ENCODE measurements at regions not wholly inside any gene's neighbourhood (a gene's known extent, or its start where the extent isn't known, plus 50 kb on each side); places are given as distances from the start of the nearest gene placed in this dataset.

DNA sequence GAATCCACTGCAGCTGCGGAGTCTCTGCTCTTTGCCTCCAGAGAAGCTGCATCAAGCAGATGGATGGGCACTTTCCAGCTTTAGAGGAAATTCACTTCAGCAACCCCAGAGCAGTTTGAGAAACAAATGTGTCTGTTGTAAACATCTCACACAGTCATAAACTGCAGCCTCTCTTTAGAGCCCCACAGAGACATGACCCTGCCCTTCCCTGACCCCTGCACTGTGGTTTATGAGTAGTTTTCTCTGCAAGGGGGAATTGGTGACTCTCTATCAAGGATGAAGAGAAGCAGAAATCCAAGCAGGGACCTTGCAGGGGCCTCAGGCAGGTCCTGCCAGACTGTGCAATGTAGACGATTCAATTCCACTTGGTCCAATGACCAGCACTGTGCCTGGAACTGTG lies 160.2 kb downstream of the SH2D4B start:
- H3K9me3 ChIP-seq (ENCODE audit: control insufficient read depth in 5 of 5, low read length in 5 of 5): no peaks in the 10 kb centered on the region
- no peak overlapping the region for H3K9ac ChIP-seq (ENCODE audit: low read length in 5 of 5)
- no peak overlapping the region for H3K27ac ChIP-seq (ENCODE audit: low read depth, low read length)
- H3K4me1 ChIP-seq (ENCODE audit: control insufficient read depth in 5 of 5, insufficient read depth in 5 of 5, low read length in 5 of 5): peaks cover 0 to 5% (median 2%) of the 10 kb centered on the region in 5 donors
- no peak overlapping the region for H3K4me3 ChIP-seq (ENCODE audit: low read depth in 1 of 5, low read length in 5 of 5)
- H3K36me3 ChIP-seq (ENCODE audit: control insufficient read depth in 5 of 5, insufficient read depth in 5 of 5, low read length in 5 of 5): no peaks in the 10 kb centered on the region
- no peaks in the 10 kb centered on the region for H3K27me3 ChIP-seq (ENCODE audit: control insufficient read depth in 5 of 5, insufficient read depth in 4 of 5, low read length in 5 of 5)

DNA sequence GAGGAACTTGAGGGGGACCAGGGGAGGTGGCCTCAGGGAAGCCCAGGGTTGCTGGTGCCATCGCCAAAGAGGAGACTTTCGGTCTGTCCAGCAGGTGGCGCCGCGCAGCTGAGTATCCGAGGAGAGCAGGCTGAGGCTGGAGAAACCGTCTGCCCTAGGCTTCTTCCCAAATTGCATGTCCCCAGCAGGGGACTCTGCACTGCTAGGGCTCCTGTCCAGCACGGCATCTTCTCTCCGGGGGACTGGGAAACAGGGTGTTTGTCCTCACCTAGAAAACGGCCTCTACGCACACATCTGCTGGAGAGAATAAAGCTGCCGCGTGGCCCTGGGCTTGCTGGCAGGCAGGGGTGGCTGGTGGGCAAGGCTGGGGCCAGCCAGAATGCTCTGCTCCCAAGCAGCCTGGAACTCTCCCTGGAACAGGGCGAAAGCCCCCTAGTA lies 161.9 kb downstream of the SH2D4B start:
- Histone ChIP-seq H3K4me3 (ENCODE audit: low read depth in 1 of 5, low read length in 5 of 5) (no peak overlapping the region), H3K9ac (ENCODE audit: low read length in 5 of 5) (no peak overlapping the region), H3K36me3 (ENCODE audit: control insufficient read depth in 5 of 5, insufficient read depth in 5 of 5, low read length in 5 of 5) (no peaks in the 10 kb centered on the region), H3K27me3 (ENCODE audit: control insufficient read depth in 5 of 5, insufficient read depth in 4 of 5, low read length in 5 of 5) (no peaks in the 10 kb centered on the region), H3K4me1 (ENCODE audit: control insufficient read depth in 5 of 5, insufficient read depth in 5 of 5, low read length in 5 of 5) (peaks cover 0 to 5% (median 2%) of the 10 kb centered on the region in 5 donors), H3K9me3 (ENCODE audit: control insufficient read depth in 5 of 5, low read length in 5 of 5) (no peaks in the 10 kb centered on the region), H3K27ac (ENCODE audit: low read depth, low read length) (no peak overlapping the region)

DNA sequence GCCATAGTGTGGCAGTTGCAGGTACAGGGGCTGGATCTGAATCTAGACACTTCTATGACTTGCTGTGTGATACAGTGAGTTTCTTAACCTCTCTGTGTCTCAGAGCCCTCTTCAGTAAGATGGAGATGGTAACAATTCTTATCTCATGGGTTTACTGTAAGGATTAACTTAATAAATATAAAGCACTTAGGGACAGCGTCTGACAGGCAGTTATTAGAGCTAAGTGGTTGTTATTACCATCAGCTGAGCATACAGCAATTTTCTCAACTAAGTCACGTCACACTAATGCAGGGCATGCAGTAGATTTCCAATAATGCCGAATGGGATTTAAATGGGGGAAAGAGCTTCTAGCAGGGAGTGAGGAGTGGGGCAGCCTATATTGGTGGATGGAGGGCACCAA lies 162.6 kb downstream of the SH2D4B start:
- H3K4me1 ChIP-seq (ENCODE audit: control insufficient read depth in 5 of 5, insufficient read depth in 5 of 5, low read length in 5 of 5): peaks cover 0 to 5% (median 2%) of the 10 kb centered on the region in 5 donors
- H3K9me3 ChIP-seq (ENCODE audit: control insufficient read depth in 5 of 5, low read length in 5 of 5): no peaks in the 10 kb centered on the region
- H3K27ac ChIP-seq (ENCODE audit: low read depth, low read length): no peak overlapping the region
- H3K27me3 ChIP-seq (ENCODE audit: control insufficient read depth in 5 of 5, insufficient read depth in 4 of 5, low read length in 5 of 5): no peaks in the 10 kb centered on the region
- H3K9ac ChIP-seq (ENCODE audit: low read length in 5 of 5): no peak overlapping the region
- H3K36me3 ChIP-seq (ENCODE audit: control insufficient read depth in 5 of 5, insufficient read depth in 5 of 5, low read length in 5 of 5): no peaks in the 10 kb centered on the region
- no peak overlapping the region for H3K4me3 ChIP-seq (ENCODE audit: low read depth in 1 of 5, low read length in 5 of 5)

DNA sequence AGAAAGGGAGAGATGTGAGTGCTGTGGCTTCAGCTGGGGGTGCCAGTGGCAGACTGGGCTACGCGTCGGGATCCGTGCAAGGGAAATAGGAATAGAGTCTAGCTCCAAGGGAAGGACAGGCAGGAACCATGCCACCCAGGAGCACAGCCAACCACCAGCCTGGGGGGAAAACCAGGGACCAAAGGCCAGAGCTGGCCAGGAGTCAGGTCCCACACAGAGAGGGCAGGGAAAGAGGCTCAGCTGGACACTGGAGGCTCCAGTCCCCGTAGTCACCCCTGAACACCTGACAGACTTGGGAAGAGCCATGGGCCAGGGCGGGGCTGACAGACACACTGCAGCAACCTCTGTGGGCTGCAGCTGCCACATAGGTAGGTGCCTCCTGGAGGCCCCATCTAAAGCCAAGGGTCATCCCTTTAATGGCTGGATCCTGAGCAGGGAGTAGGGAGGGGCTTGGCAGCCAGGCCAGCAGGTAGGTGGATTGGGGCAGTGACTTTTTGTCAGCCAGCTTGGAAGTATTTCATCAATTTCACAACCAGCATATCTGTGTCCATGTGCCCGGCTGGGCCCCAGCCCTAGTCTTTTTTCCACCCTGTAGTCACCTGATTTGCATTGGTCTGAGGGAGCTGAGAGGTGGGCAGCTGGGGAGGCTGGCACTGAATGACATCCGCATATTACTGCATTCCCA lies 163.2 kb downstream of the SH2D4B start:
- Histone ChIP-seq H3K27me3 (ENCODE audit: control insufficient read depth in 5 of 5, insufficient read depth in 4 of 5, low read length in 5 of 5) (no peaks in the 10 kb centered on the region), H3K4me1 (ENCODE audit: control insufficient read depth in 5 of 5, insufficient read depth in 5 of 5, low read length in 5 of 5) (peaks cover 0 to 5% (median 2%) of the 10 kb centered on the region in 5 donors), H3K27ac (ENCODE audit: low read depth, low read length) (no peak overlapping the region), H3K36me3 (ENCODE audit: control insufficient read depth in 5 of 5, insufficient read depth in 5 of 5, low read length in 5 of 5) (no peaks in the 10 kb centered on the region), H3K9me3 (ENCODE audit: control insufficient read depth in 5 of 5, low read length in 5 of 5) (peaks cover 0 to under 1% (median 0%) of the 10 kb centered on the region in 5 donors), H3K9ac (ENCODE audit: low read length in 5 of 5) (no peak overlapping the region), H3K4me3 (ENCODE audit: low read depth in 1 of 5, low read length in 5 of 5) (no peak overlapping the region)

DNA sequence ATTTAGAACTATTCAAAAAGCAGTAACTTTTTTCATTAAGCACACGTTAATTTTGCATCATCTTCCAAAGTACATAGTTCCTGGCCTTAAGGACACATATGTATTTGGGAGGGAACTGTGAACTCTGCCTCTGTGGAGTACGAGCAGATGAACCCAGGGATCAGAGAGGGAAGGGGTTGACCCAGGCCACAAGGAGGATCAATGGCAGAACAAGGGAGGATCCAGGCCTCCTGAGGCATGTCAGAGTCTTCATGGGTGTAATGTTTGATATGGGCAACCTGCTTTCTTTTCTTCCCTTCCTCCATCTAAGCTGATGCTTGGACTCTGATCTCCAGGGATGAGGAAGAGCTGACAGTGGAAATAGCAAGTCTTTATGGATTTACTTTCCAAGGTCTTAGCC lies 164.0 kb downstream of the SH2D4B start:
- peaks cover 0 to 3% (median 0%) of the 10 kb centered on the region in 5 donors for H3K9me3 ChIP-seq (ENCODE audit: control insufficient read depth in 5 of 5, low read length in 5 of 5)
- no peaks in the 10 kb centered on the region for H3K27me3 ChIP-seq (ENCODE audit: control insufficient read depth in 5 of 5, insufficient read depth in 4 of 5, low read length in 5 of 5)
- H3K4me1 ChIP-seq (ENCODE audit: control insufficient read depth in 5 of 5, insufficient read depth in 5 of 5, low read length in 5 of 5): peaks cover 0 to 5% (median 2%) of the 10 kb centered on the region in 5 donors
- no peak overlapping the region for H3K9ac ChIP-seq (ENCODE audit: low read length in 5 of 5)
- no peak overlapping the region for H3K27ac ChIP-seq (ENCODE audit: low read depth, low read length)
- no peak overlapping the region for H3K4me3 ChIP-seq (ENCODE audit: low read depth in 1 of 5, low read length in 5 of 5)
- H3K36me3 ChIP-seq (ENCODE audit: control insufficient read depth in 5 of 5, insufficient read depth in 5 of 5, low read length in 5 of 5): no peaks in the 10 kb centered on the region

DNA sequence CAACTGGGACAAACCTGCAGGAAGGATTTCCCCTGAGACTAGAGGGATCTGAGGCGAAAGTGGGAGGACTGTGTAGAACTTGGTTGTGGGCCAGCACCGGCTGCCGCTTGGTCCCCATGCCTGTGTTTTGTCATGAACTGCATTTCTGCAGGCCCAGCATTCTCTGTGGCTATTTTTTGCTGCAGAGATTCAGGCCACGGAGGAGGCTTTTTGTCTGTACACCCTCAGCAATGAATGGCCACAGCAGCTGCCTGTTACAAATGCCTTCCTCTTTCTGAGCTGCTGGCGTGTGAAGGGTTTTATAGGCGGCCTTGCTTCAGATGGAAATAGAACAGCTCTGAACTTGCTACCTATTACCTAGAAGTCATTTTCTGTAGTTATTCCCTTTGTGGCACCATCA lies 164.4 kb downstream of the SH2D4B start:
- no peak overlapping the region for H3K4me3 ChIP-seq (ENCODE audit: low read depth in 1 of 5, low read length in 5 of 5)
- peaks cover 0 to 5% (median 2%) of the 10 kb centered on the region in 5 donors for H3K4me1 ChIP-seq (ENCODE audit: control insufficient read depth in 5 of 5, insufficient read depth in 5 of 5, low read length in 5 of 5)
- no peaks in the 10 kb centered on the region for H3K27me3 ChIP-seq (ENCODE audit: control insufficient read depth in 5 of 5, insufficient read depth in 4 of 5, low read length in 5 of 5)
- H3K9me3 ChIP-seq (ENCODE audit: control insufficient read depth in 5 of 5, low read length in 5 of 5): peaks cover 0 to 3% (median 0%) of the 10 kb centered on the region in 5 donors
- no peak overlapping the region for H3K9ac ChIP-seq (ENCODE audit: low read length in 5 of 5)
- H3K27ac ChIP-seq (ENCODE audit: low read depth, low read length): no peak overlapping the region
- no peaks in the 10 kb centered on the region for H3K36me3 ChIP-seq (ENCODE audit: control insufficient read depth in 5 of 5, insufficient read depth in 5 of 5, low read length in 5 of 5)

DNA sequence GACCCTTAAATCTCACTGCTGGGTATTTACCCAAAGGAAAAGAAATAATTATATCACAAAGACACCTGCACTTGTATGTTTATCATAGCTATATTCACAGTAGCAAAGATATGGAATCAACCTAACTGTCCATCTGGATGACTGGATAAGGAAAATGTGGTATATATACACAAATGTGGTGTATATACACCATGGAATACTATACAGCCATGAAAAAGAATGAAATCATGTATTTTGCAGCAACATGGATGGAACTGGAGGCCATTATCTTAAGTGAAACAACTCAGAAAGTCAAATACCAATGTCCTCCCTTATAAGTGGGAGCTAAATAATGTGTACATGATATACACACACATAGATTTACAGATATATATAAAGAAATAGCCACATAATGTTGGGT lies 168.2 kb downstream of the SH2D4B start:
- Histone ChIP-seq H3K27ac (ENCODE audit: low read depth, low read length) (no peak overlapping the region), H3K4me1 (ENCODE audit: control insufficient read depth in 5 of 5, insufficient read depth in 5 of 5, low read length in 5 of 5) (peaks cover 0 to 2% (median 0%) of the 10 kb centered on the region in 5 donors), H3K27me3 (ENCODE audit: control insufficient read depth in 5 of 5, insufficient read depth in 4 of 5, low read length in 5 of 5) (no peaks in the 10 kb centered on the region), H3K4me3 (ENCODE audit: low read depth in 1 of 5, low read length in 5 of 5) (no peak overlapping the region), H3K36me3 (ENCODE audit: control insufficient read depth in 5 of 5, insufficient read depth in 5 of 5, low read length in 5 of 5) (no peaks in the 10 kb centered on the region), H3K9me3 (ENCODE audit: control insufficient read depth in 5 of 5, low read length in 5 of 5) (peaks cover 0 to 3% (median 0%) of the 10 kb centered on the region in 5 donors), H3K9ac (ENCODE audit: low read length in 5 of 5) (no peak overlapping the region)

DNA sequence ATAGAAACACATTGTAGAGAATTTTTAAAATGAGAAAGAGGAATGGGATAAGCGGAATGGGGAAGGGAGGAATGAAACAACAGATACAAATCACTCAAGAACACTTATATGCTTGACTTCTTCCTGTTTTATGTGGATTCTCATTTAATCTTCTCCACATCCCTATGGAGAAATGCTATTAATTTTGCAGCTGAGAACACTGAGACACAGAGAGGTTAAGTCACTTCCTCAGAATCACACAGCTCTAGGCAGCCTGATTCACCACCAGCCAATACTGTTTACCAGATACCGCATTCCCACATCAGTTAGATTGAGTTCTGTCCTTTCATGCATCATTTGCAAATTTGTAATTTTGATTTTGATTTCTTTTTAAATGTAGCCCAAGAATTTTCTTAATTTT lies 170.5 kb downstream of the SH2D4B start:
- Histone ChIP-seq H3K27me3 (ENCODE audit: control insufficient read depth in 5 of 5, insufficient read depth in 4 of 5, low read length in 5 of 5) (no peaks in the 10 kb centered on the region), H3K36me3 (ENCODE audit: control insufficient read depth in 5 of 5, insufficient read depth in 5 of 5, low read length in 5 of 5) (no peaks in the 10 kb centered on the region), H3K9me3 (ENCODE audit: control insufficient read depth in 5 of 5, low read length in 5 of 5) (peaks cover 0 to 3% (median 0%) of the 10 kb centered on the region in 5 donors), H3K4me1 (ENCODE audit: control insufficient read depth in 5 of 5, insufficient read depth in 5 of 5, low read length in 5 of 5) (no peaks in the 10 kb centered on the region), H3K27ac (ENCODE audit: low read depth, low read length) (no peak overlapping the region), H3K4me3 (ENCODE audit: low read depth in 1 of 5, low read length in 5 of 5) (no peak overlapping the region), H3K9ac (ENCODE audit: low read length in 5 of 5) (no peak overlapping the region)

DNA sequence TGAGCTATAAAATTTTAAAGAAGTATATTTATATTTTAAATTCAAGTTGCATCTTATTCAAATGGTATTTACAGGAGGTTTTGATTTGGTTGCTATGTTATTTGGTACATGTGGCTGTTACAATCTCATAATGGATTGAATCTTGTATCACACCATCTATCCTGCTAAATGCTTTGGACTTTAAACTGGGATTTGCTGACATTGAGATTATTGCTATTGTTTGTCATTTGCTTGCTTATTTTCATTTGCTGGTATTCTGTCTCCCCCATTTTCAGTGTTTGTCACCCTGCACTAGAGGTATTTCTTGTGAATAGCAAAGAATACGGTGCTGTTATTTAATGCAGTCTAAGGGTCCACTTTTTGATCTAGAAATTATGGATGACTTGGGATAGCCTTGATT lies 171.1 kb downstream of the SH2D4B start:
- Histone ChIP-seq H3K27me3 (ENCODE audit: control insufficient read depth in 5 of 5, insufficient read depth in 4 of 5, low read length in 5 of 5) (no peaks in the 10 kb centered on the region), H3K4me1 (ENCODE audit: control insufficient read depth in 5 of 5, insufficient read depth in 5 of 5, low read length in 5 of 5) (no peaks in the 10 kb centered on the region), H3K9ac (ENCODE audit: low read length in 5 of 5) (no peak overlapping the region), H3K4me3 (ENCODE audit: low read depth in 1 of 5, low read length in 5 of 5) (no peak overlapping the region), H3K27ac (ENCODE audit: low read depth, low read length) (no peak overlapping the region), H3K36me3 (ENCODE audit: control insufficient read depth in 5 of 5, insufficient read depth in 5 of 5, low read length in 5 of 5) (no peaks in the 10 kb centered on the region), H3K9me3 (ENCODE audit: control insufficient read depth in 5 of 5, low read length in 5 of 5) (peaks cover 0 to 3% (median 0%) of the 10 kb centered on the region in 5 donors)

DNA sequence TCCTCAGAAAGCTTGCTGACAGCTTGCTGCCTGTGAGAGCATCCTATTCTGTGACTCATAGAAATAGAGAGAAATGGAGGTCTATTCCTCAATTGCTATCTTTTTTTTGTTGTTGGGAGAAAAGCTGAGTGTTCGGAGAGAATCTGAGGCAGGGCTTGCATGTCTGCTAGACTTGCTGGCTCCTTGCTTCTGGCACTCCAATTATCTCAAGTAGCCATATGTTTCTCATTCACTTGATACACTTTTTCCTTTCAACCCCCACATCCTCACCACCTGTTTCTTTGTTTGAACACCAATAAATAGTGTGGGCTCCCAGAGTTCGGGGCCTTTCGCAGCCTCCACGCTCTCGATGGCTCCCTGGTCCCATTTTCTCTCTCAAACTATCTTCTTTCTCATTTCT lies 172.2 kb downstream of the SH2D4B start:
- Histone ChIP-seq H3K27ac (ENCODE audit: low read depth, low read length) (no peak overlapping the region), H3K36me3 (ENCODE audit: control insufficient read depth in 5 of 5, insufficient read depth in 5 of 5, low read length in 5 of 5) (no peaks in the 10 kb centered on the region), H3K4me3 (ENCODE audit: low read depth in 1 of 5, low read length in 5 of 5) (no peak overlapping the region)

More for the DNA sequence above, 172.2 kb downstream of the SH2D4B start:
- Histone ChIP-seq H3K9ac (ENCODE audit: low read length in 5 of 5) (no peak overlapping the region), H3K27me3 (ENCODE audit: control insufficient read depth in 5 of 5, insufficient read depth in 4 of 5, low read length in 5 of 5) (peaks cover 0 to 2% (median 0%) of the 10 kb centered on the region in 5 donors), H3K9me3 (ENCODE audit: control insufficient read depth in 5 of 5, low read length in 5 of 5) (peaks cover 0 to 3% (median 0%) of the 10 kb centered on the region in 5 donors), H3K4me1 (ENCODE audit: control insufficient read depth in 5 of 5, insufficient read depth in 5 of 5, low read length in 5 of 5) (no peaks in the 10 kb centered on the region)

Data from subcutaneous abdominal adipose tissue (tissue), 5 donors.